GM21390 (cell line): ENCODE measurements at regions not wholly inside any gene's neighbourhood (a gene's known extent, or its start where the extent isn't known, plus 50 kb on each side); places are given as distances from the start of the nearest gene placed in this dataset.

Experiments
- ATAC-seq: cut with Tn5 transposase; IDR thresholded peaks from one replicate; pipeline ENCODE4 v1.9.1; 2021; ENCODE audit not compliant: unreplicated experiment

GRCh38 chr2:40559175-40559574 lies 107.3 kb upstream of the SLC8A1 start:
- no peak for ATAC-seq

GRCh38 chr2:40564184-40564583 lies 112.3 kb upstream of the SLC8A1 start:
- ATAC-seq = no peak

GRCh38 chr2:40579247-40579646 lies 127.4 kb upstream of the SLC8A1 start:
- no peak for ATAC-seq

GRCh38 chr2:40584432-40584831 lies 132.5 kb upstream of the SLC8A1 start:
- ATAC-seq = no peak

GRCh38 chr2:40591774-40592173 lies 139.9 kb upstream of the SLC8A1 start:
- ATAC-seq = no peak

- no peak for ATAC-seq
Measured at GRCh38 chr2:40592218-40592617, 140.3 kb upstream of the SLC8A1 start.

- ATAC-seq = no peak
Measured at GRCh38 chr2:40606862-40607261, 155.0 kb upstream of the SLC8A1 start.

- ATAC-seq = no peak
Measured at GRCh38 chr2:40611196-40611595, 159.3 kb upstream of the SLC8A1 start.

- no peak for ATAC-seq
Measured at GRCh38 chr2:40625849-40626248, 174.0 kb upstream of the SLC8A1 start.

- ATAC-seq = no peak
Measured at GRCh38 chr2:40628556-40628955, 176.7 kb upstream of the SLC8A1 start.

GRCh38 chr2:40629768-40630434 lies 178.0 kb upstream of the SLC8A1 start:
- ATAC-seq = no peak

- ATAC-seq = no peak
Measured at GRCh38 chr2:40639320-40639719, 187.4 kb upstream of the SLC8A1 start.

- ATAC-seq = no peak
Measured at GRCh38 chr2:40642237-40642636, 190.3 kb upstream of the SLC8A1 start.

- ATAC-seq = no peak
Measured at GRCh38 chr2:40642726-40643125, 190.8 kb upstream of the SLC8A1 start.

GRCh38 chr2:40646642-40647041 lies 194.8 kb upstream of the SLC8A1 start:
- no peak for ATAC-seq

- no peak for ATAC-seq
Measured at GRCh38 chr2:40652155-40652554, 200.3 kb upstream of the SLC8A1 start.

GRCh38 chr2:40653829-40654228 lies 201.9 kb upstream of the SLC8A1 start:
- no peak for ATAC-seq

- ATAC-seq = no peak
Measured at GRCh38 chr2:40654346-40654745, 202.5 kb upstream of the SLC8A1 start.

GRCh38 chr2:40658941-40659340 lies 207.1 kb upstream of the SLC8A1 start:
- ATAC-seq = no peak

GRCh38 chr2:40665493-40666232 lies 213.8 kb upstream of the SLC8A1 start:
- no peak for ATAC-seq

- ATAC-seq = no peak
Measured at GRCh38 chr2:40666398-40666797, 214.5 kb upstream of the SLC8A1 start.

GRCh38 chr2:40668425-40668824 lies 216.5 kb upstream of the SLC8A1 start:
- no peak for ATAC-seq
